DMS53 (cell line): ENCODE measurements at regions not wholly inside any gene's neighbourhood (a gene's known extent, or its start where the extent isn't known, plus 50 kb on each side); places are given as distances from the start of the nearest gene placed in this dataset.
"Not testable (repeated sequence)": the region's sequence is repeated elsewhere in the genome, so short reads cannot be mapped to it uniquely, and the experiment has no call there.

ENCODE experiments used
- DNase-seq: peaks from one replicate; lab custom pipeline; 2025; lab: John Stamatoyannopoulos, UW

- DNase-seq = no peak
These were observed 100.4 kb upstream of the PMCH start for GRCh38 chr12:102298022-102298421.

GRCh38 chr12:102297412-102297811 is 99.8 kb upstream of the PMCH start:
- no peak for DNase-seq

- no peak for DNase-seq
These were observed 96.9 kb upstream of the PMCH start for GRCh38 chr12:102294568-102294967.

GRCh38 chr12:102291498-102292440 is 94.1 kb upstream of the PMCH start:
- DNase-seq = not testable (repeated sequence)

GRCh38 chr12:102289702-102290101 is 92.1 kb upstream of the PMCH start:
- not testable (repeated sequence) for DNase-seq

GRCh38 chr12:102281231-102281630 is 83.6 kb upstream of the PMCH start:
- no peak for DNase-seq

- DNase-seq = not testable (repeated sequence)
These were observed 58.1 kb upstream of the PMCH start for GRCh38 chr12:102255687-102256086.

- not testable (repeated sequence) for DNase-seq
These were observed 53.4 kb upstream of the PMCH start for GRCh38 chr12:102251005-102251404.

GRCh38 chr12:102249079-102249841 is 51.6 kb upstream of the PMCH start:
- peak; percentile 59 for DNase-seq
